Stomach (tissue), 4 donors: ENCODE measurements at regions not wholly inside any gene's neighbourhood (a gene's known extent, or its start where the extent isn't known, plus 50 kb on each side); places are given as distances from the start of the nearest gene placed in this dataset.

ENCODE experiments used
- CTCF ChIP-seq, 7 experiments: fragments of 450-650 bp in 4 of 7; fragments of 200-600 bp in 3 of 7; sonication (generic) in 3 of 7; IDR thresholded peaks; one replicate each; pipeline ENCODE4 v1.5.1; 2016 to 2019; ENCODE audit warnings: antibody characterized with exemption in 7 of 7, control low read depth in 2 of 7, mild to moderate bottlenecking in 1 of 7
- EP300 ChIP-seq: sonication (generic); formaldehyde crosslinking; IDR thresholded peaks from one replicate; pipeline ENCODE4 v1.6.1; 2017; ENCODE audit warnings: antibody characterized with exemption
- POLR2A ChIP-seq, 4 donors: fragments of 450-650 bp; IDR thresholded peaks; one replicate each; pipeline ENCODE4 v1.6.1; 2016; ENCODE audit warnings: antibody characterized with exemption in 4 of 4, control low read depth in 2 of 4, mild to moderate bottlenecking in 1 of 4, moderate library complexity in 1 of 4
- POLR2AphosphoS5 ChIP-seq, 3 donors: sonication (generic); formaldehyde crosslinking; IDR thresholded peaks; one replicate each; pipeline ENCODE4 v1.6.1; 2016; ENCODE audit warnings: antibody characterized with exemption in 3 of 3

GRCh38 chr2:56102866-56103265 lies 80.9 kb upstream of the CCDC85A start:
- TF ChIP-seq EP300 (no peak), POLR2A (IDR thresholded peaks at IDR 0.05) (no peak), POLR2AphosphoS5 (IDR thresholded peaks at IDR 0.05) (no peak), CTCF (IDR thresholded peaks at IDR 0.05) (no peak)
